PFSK-1 (cell line): ENCODE measurements at regions not wholly inside any gene's neighbourhood (a gene's known extent, or its start where the extent isn't known, plus 50 kb on each side); places are given as distances from the start of the nearest gene placed in this dataset.

Experiments used
- REST ChIP-seq, 2 experiments: IDR thresholded peaks; 2 replicates each; pipeline versions ENCODE4 v1.6.1 to v1.8.0; 2011 to 2012; ENCODE audit warnings: low read depth in 2 of 2, low read length in 2 of 2, control low read depth in 1 of 2, inconsistent platforms in 1 of 2, mild to moderate bottlenecking in 1 of 2, moderate library complexity in 1 of 2; ENCODE audit not compliant: insufficient read depth in 1 of 2
- SIN3A ChIP-seq: IDR thresholded peaks from 2 replicates; pipeline ENCODE4 v1.6.1; 2012; ENCODE audit warnings: mild to moderate bottlenecking, low read length, moderate library complexity, borderline replicate concordance; ENCODE audit not compliant: insufficient read depth

- TF ChIP-seq REST (IDR thresholded peaks at IDR 0.05; ENCODE audit: insufficient read depth in 1 of 2, low read depth in 2 of 2, low read length in 2 of 2), result no peak
- no peak for TF ChIP-seq SIN3A
These were observed 200.1 kb upstream of the MEOX2 start for GRCh38 chr7:15886626-15887025.
